AG10803 (cell line): ENCODE measurements at regions not wholly inside any gene's neighbourhood (a gene's known extent, or its start where the extent isn't known, plus 50 kb on each side); places are given as distances from the start of the nearest gene placed in this dataset.

ENCODE experiments used
- DNase-seq: peaks from one replicate; pipeline ENCODE4 v3.0.0; 2010; ENCODE audit warnings: low read depth
- H3K4me3 ChIP-seq: 2 replicates; pipeline ENCODE4 v1.5.1; 2011; ENCODE audit warnings: mild to moderate bottlenecking, low read length, control low read depth
- CTCF ChIP-seq: conservative IDR thresholded peaks from 2 replicates; pipeline ENCODE4 v1.5.1; 2011; ENCODE audit warnings: mild to moderate bottlenecking, low read length, control low read depth, inconsistent platforms

DNA sequence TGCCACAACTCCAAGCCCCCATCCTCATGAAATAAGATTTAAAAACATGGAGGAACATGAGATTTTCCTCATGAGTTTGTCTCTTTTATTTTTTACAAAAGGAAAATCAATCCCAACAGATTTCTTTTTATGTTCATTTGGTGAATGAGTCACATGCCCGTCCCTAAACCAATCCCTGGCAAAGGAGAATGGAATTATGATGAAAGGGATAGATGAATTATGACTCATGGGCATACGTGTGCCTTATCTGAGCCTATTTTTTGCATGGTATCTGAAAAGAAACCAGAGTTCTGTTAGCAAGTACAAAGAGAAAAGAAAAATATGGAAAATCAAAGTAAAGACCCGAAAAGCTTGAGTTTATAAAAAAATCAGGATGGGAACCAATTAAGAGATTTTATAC is 267.5 kb upstream of the TMEM161B start:
- no peak for DNase-seq
- H3K4me3 ChIP-seq, result no peak overlapping the region
- no peak for TF ChIP-seq CTCF

- DNase-seq, result no peak
- no peak for TF ChIP-seq CTCF
- H3K4me3 ChIP-seq, result no peak overlapping the region
Observed at GRCh38 chr5:88524941-88525340, 256.3 kb upstream of the TMEM161B start.

DNA sequence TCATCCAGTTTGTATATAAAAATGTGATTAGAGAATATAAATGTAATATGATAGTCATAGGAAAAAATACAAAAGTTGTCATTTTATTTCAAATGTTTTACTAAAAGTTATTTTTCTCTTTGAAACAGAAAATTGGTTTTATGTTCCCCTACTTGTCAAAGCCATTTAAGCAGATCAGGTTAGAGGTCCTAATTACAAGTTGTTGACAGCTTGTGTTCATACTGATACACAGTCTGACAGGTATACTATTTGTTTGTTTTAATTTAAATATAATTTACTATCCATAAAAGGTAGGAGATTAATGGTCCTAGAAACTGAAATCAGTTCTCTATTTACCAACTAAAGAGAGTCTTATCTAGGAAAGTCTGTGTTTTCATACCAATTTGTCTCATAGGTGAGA is 250.4 kb upstream of the TMEM161B start:
- DNase-seq, result no peak
- no peak overlapping the region for H3K4me3 ChIP-seq
- no peak for TF ChIP-seq CTCF

DNA sequence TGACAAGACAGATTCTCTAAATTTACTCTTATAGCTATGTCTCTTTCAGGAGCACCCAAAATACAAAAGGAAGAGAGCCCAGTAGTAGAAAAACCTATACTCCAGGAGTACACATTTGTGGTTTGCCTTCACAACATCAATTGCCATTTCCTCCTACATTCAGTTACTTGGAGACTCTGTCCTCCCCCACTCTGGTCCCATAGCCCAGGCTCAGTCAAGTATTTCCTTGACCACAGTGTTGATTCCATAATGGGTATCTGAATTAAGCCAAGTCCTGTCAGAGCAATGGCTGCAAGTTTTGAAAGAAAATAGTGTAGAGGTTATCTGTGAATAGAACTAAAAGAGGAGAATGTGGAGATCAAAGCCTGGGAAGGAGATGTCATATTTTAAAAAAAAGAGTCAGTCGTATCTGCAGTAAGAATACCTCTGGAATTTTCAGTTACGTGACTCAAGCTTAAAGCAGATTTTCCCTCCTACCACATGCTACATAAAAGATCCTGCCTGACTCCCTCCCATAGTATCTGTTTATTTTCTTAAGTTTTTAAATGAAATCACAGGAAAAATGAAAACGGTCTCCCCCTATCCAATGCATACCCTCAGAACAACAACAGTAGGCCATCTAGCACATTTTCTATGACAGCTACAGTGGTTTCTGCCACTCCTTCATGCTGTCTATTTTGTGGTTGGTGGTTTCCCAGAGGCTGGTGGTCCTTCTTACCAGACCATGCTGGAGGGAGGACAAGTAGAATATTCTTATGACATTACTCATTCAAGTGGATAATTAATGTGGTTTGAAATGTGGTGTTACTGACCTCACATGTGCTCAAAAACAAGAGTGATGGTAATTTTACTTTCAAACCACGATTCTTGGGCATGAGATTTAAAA is 249.7 kb upstream of the TMEM161B start:
- no peak for DNase-seq
- H3K4me3 ChIP-seq, result no peak overlapping the region
- TF ChIP-seq CTCF, result no peak

GRCh38 chr5:88515881-88516819 is 247.5 kb upstream of the TMEM161B start:
- H3K4me3 ChIP-seq, result no peak overlapping the region
- no peak for DNase-seq
- TF ChIP-seq CTCF, result no peak

DNA sequence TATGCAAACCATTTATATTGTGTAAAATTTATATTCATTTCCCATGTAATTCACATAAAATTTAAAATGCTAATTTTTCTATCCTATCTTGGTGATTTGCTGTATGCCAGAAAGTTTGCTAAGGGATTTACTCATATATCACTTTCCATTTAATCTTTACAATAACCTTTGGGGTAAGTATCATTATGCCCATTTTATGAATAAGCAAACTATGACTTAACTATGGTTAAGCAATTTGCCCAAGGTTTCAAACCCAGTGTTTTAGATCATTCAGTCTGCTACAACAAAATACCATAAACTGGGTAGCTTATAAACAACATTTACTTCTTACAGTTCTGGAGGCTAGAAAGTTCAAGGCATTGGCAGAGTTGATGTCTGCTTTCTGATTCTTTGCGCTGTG is 246.4 kb upstream of the TMEM161B start:
- DNase-seq, result no peak
- H3K4me3 ChIP-seq, result no peak overlapping the region
- TF ChIP-seq CTCF, result no peak
